Stimulated activated CD4-positive, alpha-beta T cell treated with anti-CD3 and anti-CD28 coated beads, Interleukin-4, amount 100 ng/mL, for 24 hours (primary cell): ENCODE measurements at regions not wholly inside any gene's neighbourhood (a gene's known extent, or its start where the extent isn't known, plus 50 kb on each side); places are given as distances from the start of the nearest gene placed in this dataset.
A peak's percentile ranks its signal among the peaks of the same experiment; 100 is the strongest.

Source experiments
- DNase-seq: peaks from one replicate; pipeline ENCODE4 v3.0.0-alpha.2; 2020

DNA sequence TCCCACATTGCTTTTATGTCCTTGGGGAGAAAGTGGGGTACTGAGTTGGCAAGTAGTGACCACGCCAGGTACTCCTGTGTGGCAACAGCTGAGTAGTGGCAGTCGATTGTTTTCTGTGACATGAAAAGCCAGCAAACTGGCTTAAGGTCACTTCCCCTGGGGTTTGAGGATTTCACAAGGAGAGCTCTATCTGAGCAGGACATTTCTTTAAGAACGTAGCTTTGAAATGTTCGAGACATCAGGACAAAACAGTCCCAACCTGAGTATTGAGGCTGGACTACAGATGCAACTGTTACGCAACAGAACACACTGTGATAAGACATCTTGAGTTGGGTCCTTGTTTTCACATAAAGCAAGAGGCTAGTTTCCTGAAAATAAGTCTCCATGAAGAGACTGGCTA lies 146.7 kb upstream of the KLF14 start:
- peak; percentile 1 for DNase-seq

DNA sequence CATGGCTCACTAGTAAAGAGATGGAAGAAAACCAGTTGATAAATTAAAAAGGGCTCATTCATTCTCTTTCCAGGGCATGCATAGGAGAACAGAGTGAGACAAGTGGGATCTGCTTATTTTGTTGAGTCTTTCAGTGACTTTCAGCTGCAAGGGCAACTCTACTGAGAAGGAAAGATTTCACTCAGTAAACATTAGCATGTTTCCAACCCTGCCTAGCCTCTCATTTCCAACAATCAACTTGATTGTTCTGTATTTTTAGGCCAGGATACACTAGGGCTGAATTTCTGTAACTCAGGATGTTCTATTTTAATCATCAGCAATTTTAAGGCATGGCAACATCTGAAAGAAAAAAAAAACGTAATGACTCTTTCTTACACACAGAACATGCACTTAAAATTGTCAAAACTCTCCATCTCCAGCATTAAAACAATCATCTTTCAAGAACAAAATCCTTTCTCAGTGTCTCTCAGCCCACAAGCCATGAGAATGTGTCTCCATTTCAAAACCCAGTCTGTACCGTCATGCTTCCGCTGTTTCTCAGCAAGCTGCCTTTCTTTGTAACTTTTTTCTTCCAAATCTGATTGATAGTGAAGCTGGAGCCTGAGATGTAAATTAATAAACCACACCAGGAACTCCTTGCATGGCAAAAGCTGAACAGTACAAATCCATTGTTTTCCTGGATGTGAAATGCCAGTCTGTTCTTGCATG lies 147.2 kb upstream of the KLF14 start:
- DNase-seq: peak; percentile 3

DNA sequence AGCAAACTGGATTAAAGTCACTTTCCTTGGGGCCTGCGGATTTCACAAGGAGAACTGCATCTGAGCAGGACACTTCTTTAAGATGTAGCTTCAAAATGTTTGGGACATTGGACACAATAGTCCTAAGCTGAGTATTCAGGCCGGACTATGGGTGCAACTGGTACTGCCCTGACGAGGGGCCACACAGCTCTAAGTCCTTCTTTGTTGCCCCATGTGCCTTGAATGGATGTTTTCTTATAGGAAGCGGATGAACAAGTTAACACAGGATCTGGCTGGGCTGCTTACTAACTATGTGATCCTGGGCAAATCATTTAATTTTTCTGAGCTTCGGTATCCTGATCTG lies 147.8 kb upstream of the KLF14 start:
- DNase-seq: peak; percentile 2

GRCh38 chr7:130882396-130882795 lies 148.4 kb upstream of the KLF14 start:
- DNase-seq: peak; percentile 3

DNA sequence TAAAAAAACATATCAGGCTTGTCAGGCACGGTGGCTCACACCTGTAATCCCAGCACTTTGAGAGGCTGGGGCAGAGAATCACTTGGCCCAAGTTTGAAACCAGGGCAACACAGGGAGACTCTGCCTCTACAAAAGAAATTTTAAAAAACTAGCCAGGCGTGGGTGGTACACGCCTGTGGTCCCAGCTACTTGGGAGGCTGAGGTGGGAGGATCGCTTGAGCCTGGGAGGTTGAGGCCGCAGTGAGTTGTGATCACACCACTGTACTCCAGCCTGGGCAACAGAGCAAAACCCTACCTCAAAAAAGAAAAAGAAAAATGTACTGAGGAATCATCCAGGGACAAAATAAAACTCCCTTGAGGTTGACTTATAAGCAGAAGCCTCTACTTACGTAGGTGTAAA lies 149.9 kb upstream of the KLF14 start:
- peak; percentile 3 for DNase-seq

DNA sequence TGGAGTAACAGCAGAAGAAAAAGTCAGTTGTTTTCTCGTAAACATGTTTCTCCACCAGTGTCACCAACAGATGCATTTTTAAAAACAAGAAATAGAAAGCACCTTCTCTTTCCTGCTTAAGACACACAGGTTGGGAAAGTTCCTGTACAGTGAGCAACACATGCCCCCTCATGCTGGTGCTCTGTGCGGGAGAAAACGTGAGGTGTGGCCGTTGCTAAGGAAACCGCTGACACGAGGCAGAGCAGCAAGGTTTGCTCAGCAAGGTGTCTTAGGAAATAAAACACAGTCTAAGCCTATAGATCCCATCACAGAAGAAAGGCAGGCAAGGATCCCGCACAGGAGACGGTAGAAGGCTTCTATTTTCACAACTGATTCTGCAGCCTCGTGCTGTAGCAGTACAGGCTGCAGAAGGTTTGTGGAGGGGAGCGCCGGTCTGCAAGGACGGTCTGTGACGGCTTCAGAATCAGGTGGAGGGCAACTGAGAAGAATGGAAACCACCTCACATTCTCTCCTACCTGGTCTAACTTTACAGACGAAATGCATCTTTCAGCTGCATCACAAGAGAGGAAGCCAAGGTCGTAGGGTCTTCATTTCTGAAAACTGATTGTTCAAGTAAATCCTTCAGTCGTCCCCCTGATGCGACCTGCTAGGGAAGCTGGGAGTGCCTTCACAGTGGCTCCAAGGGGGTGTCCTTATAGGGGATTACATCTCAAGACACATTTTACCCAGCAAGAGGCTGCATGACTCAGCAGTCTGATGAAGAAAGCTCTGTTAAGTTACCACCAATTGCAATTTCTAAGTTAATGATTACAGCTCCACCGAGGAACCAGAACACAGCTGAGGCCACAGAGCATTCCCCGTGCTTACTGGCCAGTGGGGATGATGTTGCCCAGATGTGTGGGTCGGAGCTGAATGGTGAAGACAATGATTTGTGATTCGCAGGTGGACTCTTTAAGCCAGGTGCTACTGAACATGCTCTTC lies 150.7 kb upstream of the KLF14 start:
- peak; percentile 4 for DNase-seq

DNA sequence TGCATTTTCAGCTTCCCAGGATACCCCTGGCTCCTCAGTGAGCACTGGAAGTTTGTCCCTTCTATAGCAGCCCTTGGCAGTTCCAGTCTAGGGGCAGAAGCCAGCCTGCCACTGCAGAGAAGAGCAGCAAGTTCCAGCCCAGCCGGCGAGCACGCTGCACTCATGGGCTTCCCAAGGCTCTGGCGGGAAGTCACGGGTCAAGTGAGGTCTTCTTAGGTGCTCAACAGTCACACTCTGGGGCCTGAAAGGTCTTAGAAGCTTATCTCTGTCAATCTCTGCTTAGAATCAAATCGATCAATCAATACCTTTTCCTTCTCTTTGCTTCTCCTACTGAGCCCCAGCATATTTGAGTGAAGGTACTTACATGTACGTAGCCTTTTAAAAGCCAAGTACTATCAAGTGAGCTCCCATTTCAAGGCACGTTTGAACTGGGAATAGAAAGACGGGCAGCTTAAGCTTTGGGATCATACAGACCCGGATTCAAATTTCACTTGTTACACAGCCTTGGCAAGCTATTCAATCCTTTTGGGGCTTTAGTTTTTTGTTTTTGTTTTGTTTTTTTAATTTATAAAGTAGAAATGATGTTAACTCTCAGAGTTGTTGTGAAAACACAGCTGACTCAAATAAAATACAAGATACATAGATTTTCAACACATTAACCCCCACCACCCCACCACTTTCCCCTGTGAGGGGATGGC lies 152.6 kb upstream of the KLF14 start:
- DNase-seq: peak; percentile 4

DNA sequence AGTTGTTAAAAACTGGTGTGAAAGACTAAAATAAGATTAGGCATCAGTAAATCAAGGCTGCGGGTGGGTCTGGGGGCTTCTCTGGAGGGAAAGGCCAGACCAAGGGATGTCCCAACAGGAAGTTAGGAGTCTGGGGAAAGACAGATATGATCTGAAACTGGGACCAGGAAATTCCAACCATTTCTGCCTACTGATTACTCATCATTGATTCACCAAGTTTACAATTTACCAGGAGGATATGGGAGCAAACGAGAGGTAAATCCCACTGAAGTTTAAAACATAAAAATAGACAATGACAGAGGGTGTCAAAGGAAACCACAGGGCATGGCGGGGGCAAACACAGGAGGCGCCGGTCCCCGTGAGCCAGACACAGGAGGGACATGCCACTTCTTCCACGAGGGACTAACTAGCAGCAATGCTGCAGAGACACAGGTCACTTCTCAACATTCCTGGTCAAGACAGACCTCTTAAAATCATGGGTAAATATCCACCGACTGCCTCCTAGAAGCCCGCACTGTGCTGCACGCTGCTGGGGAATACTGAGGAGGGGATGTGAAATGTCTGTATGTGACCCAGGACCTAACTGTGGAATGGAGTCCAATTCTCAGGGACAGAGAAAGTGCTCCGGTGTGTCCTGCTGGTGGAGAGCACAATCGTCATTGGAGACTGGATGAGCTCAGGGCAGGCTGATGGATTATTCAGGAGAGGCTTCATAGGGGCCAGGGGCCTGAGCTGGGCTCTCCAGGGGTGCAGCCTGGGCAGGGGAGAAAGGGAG lies 153.4 kb upstream of the KLF14 start:
- peak; percentile 10 for DNase-seq

DNA sequence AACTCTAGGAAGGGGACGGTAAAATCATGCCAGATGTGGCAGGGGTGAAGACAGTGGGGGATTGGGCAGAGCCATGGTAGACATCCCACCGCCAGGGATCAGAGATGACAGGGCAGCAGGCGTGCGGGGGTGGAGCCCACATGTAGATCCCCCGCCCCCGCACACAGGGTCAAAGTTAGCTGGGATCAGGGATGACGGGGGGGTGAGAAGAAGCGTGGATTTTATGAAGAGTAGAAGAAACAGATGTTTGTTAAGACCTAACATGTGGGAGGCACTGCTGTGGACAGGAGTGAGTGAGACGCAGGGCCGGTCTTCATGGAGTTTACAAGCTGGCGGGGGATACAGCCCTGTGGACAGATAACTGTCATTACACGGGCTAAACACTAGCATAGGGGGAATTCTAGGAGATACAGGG lies 154.0 kb upstream of the KLF14 start:
- DNase-seq: peak; percentile 18

DNA sequence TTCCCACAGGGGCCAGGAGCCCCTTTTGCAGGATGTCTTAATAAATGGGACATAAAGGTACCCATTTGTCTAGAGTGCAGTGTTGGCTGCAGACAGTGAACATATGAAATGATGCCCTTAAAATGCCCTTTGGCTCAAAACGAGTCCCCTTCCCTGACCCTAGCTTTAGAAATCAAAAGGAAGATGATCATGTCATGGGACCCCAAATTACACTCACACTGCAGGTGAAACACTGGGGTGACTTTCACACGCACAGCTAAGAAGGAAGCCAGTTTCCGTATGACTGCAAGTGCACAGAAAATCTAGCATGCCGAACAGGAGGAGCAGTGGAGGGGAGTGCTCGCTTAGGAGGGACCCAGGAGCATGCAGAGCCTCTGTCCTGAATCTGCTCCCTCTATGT lies 154.5 kb upstream of the KLF14 start:
- peak; percentile 5 for DNase-seq

DNA sequence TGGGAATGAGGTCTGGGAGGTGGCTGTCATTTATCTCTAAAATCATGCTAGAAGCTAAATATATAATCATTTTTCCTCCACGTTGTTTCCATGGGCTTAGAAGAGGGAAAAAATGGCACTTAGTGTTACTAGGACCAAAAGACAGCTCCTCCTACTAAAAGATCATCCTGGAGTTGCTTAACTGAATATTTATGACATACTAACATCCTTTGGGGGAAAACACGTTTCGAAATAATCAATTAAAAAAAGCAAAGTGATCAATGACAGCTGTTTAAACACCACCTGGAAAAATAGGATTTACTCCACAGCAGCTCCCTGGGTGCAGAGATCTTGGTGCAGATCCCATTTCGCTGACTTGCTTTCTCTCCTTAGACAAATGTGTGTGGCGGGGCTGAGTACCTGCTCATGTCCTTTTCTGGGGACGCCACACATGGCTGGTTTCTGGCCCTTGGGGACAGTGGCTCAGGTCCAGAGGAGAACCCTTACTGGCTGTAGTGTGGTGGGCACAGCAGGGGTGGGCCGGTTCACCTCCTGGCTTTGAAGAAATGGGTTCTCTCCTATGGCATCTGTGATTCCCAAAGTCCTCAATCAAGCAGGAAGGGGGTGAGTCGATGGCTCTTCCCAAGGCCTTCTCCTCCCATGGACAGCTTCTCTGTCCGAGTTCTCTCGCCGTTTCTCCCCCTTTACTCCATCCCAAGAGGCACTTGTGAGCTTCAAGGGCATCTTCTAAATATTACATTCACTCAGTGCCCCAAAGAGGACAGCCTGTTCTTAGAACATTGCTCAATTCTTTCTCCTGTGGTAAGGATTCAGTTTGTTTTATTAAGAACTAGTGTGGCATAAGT lies 156.4 kb upstream of the KLF14 start:
- DNase-seq: no peak

- no peak for DNase-seq
Observed at GRCh38 chr7:130891254-130892094, 157.5 kb upstream of the KLF14 start.

GRCh38 chr7:130893441-130893894 lies 159.5 kb upstream of the KLF14 start:
- DNase-seq: no peak

DNA sequence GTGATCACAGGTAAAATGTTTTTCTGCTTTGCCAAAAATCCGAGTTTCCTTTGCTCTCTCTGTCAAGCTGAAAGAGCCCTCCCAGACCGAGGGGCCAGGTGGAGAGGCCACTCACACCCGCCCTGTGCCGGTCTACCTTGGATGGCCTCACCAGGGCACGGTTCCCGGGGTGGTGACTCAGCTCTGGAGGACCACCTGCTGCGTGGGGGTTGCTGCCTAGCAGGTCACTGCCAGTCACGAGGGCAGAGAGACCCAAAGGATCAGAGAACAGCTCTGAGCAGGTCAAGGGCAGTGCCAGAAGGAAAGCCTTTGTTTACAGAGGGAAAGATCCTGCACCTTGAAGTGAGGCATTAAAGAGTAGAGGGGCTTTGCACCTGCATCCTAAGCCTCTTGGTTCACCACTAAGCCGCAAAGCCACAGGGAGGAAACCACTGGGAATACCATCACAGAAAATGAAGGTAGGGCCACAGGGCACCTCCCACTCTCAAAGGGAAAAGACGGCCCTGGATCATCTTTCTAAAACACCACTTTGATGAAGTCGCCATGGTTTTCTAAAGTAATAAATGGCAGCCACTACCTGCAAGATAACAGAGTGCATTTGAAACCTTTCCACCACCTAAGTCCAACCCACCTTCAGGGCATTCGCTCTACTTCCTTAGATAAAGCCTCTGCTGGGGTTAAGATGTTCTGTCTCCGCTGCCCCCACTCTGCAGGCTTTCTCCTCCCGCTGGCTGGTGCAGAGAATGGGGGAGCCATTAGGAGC lies 160.3 kb upstream of the KLF14 start:
- no peak for DNase-seq

- DNase-seq: no peak
Observed at GRCh38 chr7:130894909-130895750, 161.1 kb upstream of the KLF14 start.

DNA sequence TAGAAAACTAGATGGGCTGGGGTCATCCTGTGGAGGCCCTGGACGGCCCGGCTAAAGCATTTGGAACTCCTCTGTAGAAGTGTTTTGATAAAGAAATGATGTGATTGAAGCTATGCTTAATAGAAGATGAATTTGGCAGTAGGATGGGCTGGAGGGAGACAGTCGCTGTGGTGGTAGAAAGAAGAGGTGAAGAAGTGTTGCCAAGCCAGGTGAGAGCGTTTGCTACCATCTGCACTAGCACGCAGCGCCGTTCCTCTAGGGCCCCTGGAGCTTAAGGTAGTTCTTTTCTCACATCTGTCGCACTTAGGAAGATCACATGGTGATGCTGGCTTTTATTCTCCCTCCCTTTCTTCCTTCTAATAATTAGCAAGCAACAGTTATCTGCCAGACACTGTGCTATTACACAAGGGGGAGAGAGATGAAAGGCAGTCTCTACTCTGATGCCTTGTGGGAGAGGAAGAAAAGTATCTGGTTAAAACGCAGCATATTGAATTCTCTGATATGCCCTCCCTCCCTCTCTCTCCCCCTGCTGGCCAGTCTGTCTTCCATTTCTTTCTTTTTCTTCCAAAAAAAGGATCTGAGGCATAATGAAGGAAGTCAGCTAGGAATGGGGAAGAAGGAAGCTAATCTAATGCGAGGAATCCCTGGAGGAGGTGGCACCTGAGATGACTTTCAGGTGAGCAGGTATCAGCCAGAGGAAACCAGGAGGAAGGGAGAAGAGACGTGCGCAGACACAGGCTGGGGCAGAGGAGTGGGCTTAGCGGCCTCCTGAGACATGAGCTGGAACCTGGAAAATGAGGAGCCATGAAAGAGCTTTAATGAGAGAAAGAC lies 162.3 kb upstream of the KLF14 start:
- DNase-seq: no peak

DNA sequence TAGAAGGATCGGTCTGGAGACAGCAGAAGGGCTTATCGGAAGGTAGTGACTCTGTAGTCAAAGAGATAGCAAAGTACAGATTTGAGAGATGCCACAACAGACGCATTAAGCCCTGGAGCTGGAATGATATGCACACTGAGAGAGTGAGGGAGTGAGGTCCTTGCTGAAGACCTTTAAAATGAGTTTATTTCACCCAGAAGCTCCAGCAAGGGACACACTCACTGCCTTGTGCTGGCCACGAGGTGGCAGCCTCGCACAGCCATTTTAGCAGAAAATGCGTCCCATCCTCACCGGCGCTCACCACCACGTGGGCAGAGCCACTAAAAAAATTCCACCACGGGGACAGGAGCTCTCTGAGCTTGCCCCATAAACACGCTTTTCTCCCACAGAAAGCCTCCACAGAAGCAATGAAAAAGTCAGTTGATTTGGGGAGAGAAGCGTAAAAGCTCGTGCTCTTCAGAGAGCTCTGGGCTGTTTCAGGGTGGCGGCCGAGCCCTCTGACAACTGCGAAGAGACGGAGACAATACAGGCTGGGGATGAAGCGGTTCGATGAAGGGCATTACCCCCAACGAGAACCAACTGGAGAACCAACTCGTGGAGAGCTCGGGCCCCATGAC lies 163.0 kb upstream of the KLF14 start:
- DNase-seq: peak; percentile 79
